CD14-positive monocyte (primary cell): ENCODE measurements at regions not wholly inside any gene's neighbourhood (a gene's known extent, or its start where the extent isn't known, plus 50 kb on each side); places are given as distances from the start of the nearest gene placed in this dataset.

Experiments
- DNase-seq, 3 donors: peaks; one replicate each; pipeline ENCODE4 v3.0.0-alpha.2; 2011 to 2022
- H2AFZ ChIP-seq: 2 replicates; pipeline ENCODE4 v1.6.0; 2012; ENCODE audit warnings: mild to moderate bottlenecking, low read depth, low read length, inconsistent platforms; ENCODE audit not compliant: insufficient read depth, poor library complexity, severe bottlenecking
- H3K27ac ChIP-seq, 2 donors: 1 replicate in 1 of 2; 2 replicates in 1 of 2; pipeline ENCODE4 v1.5.1; 2012 to 2013; ENCODE audit warnings: low read length in 2 of 2, control low read depth in 1 of 2, inconsistent platforms in 1 of 2, low read depth in 1 of 2, mild to moderate bottlenecking in 1 of 2
- H3K27me3 ChIP-seq, 2 donors: one replicate each; pipeline versions ENCODE4 v1.6.0 to v1.6.1; 2011 to 2013; ENCODE audit warnings: low read length in 2 of 2; ENCODE audit not compliant: control insufficient read depth in 2 of 2, insufficient read depth in 2 of 2
- H3K36me3 ChIP-seq, 2 donors: replicated peaks in 1 of 2; 1 replicate in 1 of 2; 2 replicates in 1 of 2; pipeline versions ENCODE4 v1.5.1 to v1.6.1; 2012 to 2013; ENCODE audit warnings: low read length in 2 of 2, control low read depth in 1 of 2, inconsistent platforms in 1 of 2, mild to moderate bottlenecking in 1 of 2; ENCODE audit not compliant: insufficient read depth in 2 of 2, control insufficient read depth in 1 of 2
- H3K4me1 ChIP-seq, 2 donors: 1 replicate in 1 of 2; 2 replicates in 1 of 2; pipeline versions ENCODE4 v1.5.1 to v1.6.1; 2012 to 2013; ENCODE audit warnings: low read length in 2 of 2, control low read depth in 1 of 2, inconsistent platforms in 1 of 2, mild to moderate bottlenecking in 1 of 2, moderate library complexity in 1 of 2; ENCODE audit not compliant: insufficient read depth in 2 of 2, control insufficient read depth in 1 of 2
- H3K4me2 ChIP-seq: replicated peaks from 2 replicates; pipeline ENCODE3; 2012; ENCODE audit warnings: low read length, moderate library complexity, mild to moderate bottlenecking; ENCODE audit not compliant: poor library complexity, severe bottlenecking; ENCODE audit errors: extremely low read depth
- H3K4me3 ChIP-seq, 3 experiments: fragments of 200-600 bp in 1 of 3; sonication (generic) in 1 of 3; replicated peaks in 1 of 3; 1 replicate in 2 of 3; 2 replicates in 1 of 3; pipeline ENCODE4 v1.5.1; 2011 to 2013; ENCODE audit warnings: low read length in 3 of 3, mild to moderate bottlenecking in 3 of 3, control low read depth in 2 of 3, low read depth in 2 of 3, inconsistent platforms in 1 of 3, moderate library complexity in 1 of 3
- H3K79me2 ChIP-seq: 2 replicates; pipeline ENCODE4 v1.6.0; 2012; ENCODE audit warnings: mild to moderate bottlenecking, control low read depth, inconsistent platforms, low read length, moderate library complexity; ENCODE audit not compliant: insufficient read depth
- H3K9ac ChIP-seq: 2 replicates; pipeline ENCODE4 v1.6.0; 2017; ENCODE audit warnings: low read length, mild to moderate bottlenecking; ENCODE audit not compliant: insufficient read depth, poor library complexity, severe bottlenecking
- H3K9me3 ChIP-seq, 2 donors: replicated peaks in 1 of 2; 1 replicate in 1 of 2; 2 replicates in 1 of 2; pipeline versions ENCODE4 v1.5.1 to v1.6.1; 2012 to 2013; ENCODE audit warnings: low read length in 2 of 2, control low read depth in 1 of 2; ENCODE audit not compliant: control insufficient read depth in 1 of 2, insufficient read depth in 1 of 2
- H4K20me1 ChIP-seq: 2 replicates; pipeline ENCODE4 v1.6.0; 2012; ENCODE audit warnings: mild to moderate bottlenecking, low read length, control low read depth, moderate library complexity; ENCODE audit not compliant: insufficient read depth
- H3K27ac Mint-ChIP-seq, 7 donors: one replicate each; pipeline ENCODE4 v1.8.0; 2020; ENCODE audit warnings: mild to moderate bottlenecking in 7 of 7, mixed read lengths in 7 of 7, moderate library complexity in 6 of 7, inconsistent platforms in 2 of 7
- H3K27me3 Mint-ChIP-seq, 3 donors: one replicate each; pipeline ENCODE4 v1.8.0; 2021 to 2022; ENCODE audit warnings: low read depth in 3 of 3, mild to moderate bottlenecking in 3 of 3, mixed read lengths in 3 of 3, moderate library complexity in 3 of 3, inconsistent platforms in 1 of 3
- H3K36me3 Mint-ChIP-seq, 2 donors: one replicate each; pipeline ENCODE4 v1.8.0; 2020; ENCODE audit warnings: mixed read lengths in 2 of 2, inconsistent platforms in 1 of 2, mild to moderate bottlenecking in 1 of 2
- H3K4me1 Mint-ChIP-seq: one replicate; pipeline ENCODE4 v1.8.0; 2020; ENCODE audit warnings: mild to moderate bottlenecking, mixed read lengths
- H3K4me3 Mint-ChIP-seq, 2 donors: one replicate each; pipeline ENCODE4 v1.8.0; 2020; ENCODE audit warnings: mild to moderate bottlenecking in 2 of 2, mixed read lengths in 2 of 2, moderate library complexity in 1 of 2
- H3K9me3 Mint-ChIP-seq, 7 donors: one replicate each; pipeline ENCODE4 v1.8.0; 2020 to 2022; ENCODE audit warnings: mixed read lengths in 7 of 7, mild to moderate bottlenecking in 6 of 7, moderate library complexity in 6 of 7, inconsistent platforms in 2 of 7
- CTCF ChIP-seq: fragments of 200-600 bp; IDR thresholded peaks from one replicate; pipeline ENCODE4 v1.8.0; 2022; ENCODE audit warnings: antibody characterized with exemption, mild to moderate bottlenecking
- WGBS: methylation state at CpG from one replicate; pipeline ENCODE4 v1.1.5; 2013; ENCODE audit warnings: missing lambda C conversion rate; ENCODE audit not compliant: insufficient coverage; 5-methylcytosine and 5-hydroxymethylcytosine counted together
- intact Hi-C, 2 donors: fragments of 100-400 bp; cut with micrococcal nuclease; formaldehyde crosslinking; loops; one replicate each; pipeline versions ENCODE4 v1.15.0 to v1.15.1; 2023

- TF ChIP-seq CTCF = no peak
- no peak for DNase-seq
These were observed 55.3 kb upstream of the TTC34 start for GRCh38 chr1:2856676-2857375.

GRCh38 chr1:2857521-2857920, 56.0 kb upstream of the TTC34 start:
- H3K9ac ChIP-seq = no peak overlapping the region
- H3K4me2 ChIP-seq = no peak overlapping the region
- Mint-ChIP-seq H3K4me1 (no peaks in the 10 kb centered on the region), H3K36me3 (peaks cover 0 to 3% of the 10 kb centered on the region in 2 donors), H3K9me3 (peaks cover 2 to 16% (median 6%) of the 10 kb centered on the region in 7 donors), H3K27ac (no peak overlapping the region), H3K4me3 (no peak overlapping the region), H3K27me3 (peaks cover 0 to 8% (median 5%) of the 10 kb centered on the region in 3 donors)
- no peaks in the 10 kb centered on the region for H3K4me1 ChIP-seq
- whole genome bisulfite sequencing = 91% methylated on average over 14 of the region's 15 CpGs
- no peak for TF ChIP-seq CTCF
- peaks cover 8 to 15% of the 10 kb centered on the region in 2 donors for H3K9me3 ChIP-seq
- H2AFZ ChIP-seq = no peak overlapping the region
- no peaks in the 10 kb centered on the region for H3K27me3 ChIP-seq
- H3K27ac ChIP-seq = no peak overlapping the region
- no peak for DNase-seq
- no peaks in the 10 kb centered on the region for H3K36me3 ChIP-seq
- no peaks in the 10 kb centered on the region for H4K20me1 ChIP-seq
- no peak overlapping the region for H3K4me3 ChIP-seq
- intact Hi-C loops = no loop called here
- H3K79me2 ChIP-seq = no peaks in the 10 kb centered on the region

More at GRCh38 chr1:2856676-2857375, 55.3 kb upstream of the TTC34 start:
- intact Hi-C loops = no loop called here
- no peaks in the 10 kb centered on the region for H3K79me2 ChIP-seq
- no peaks in the 10 kb centered on the region for H3K27me3 ChIP-seq
- H2AFZ ChIP-seq = no peak overlapping the region
- no peak overlapping the region for H3K9ac ChIP-seq
- H3K9me3 ChIP-seq = peaks cover 8 to 15% of the 10 kb centered on the region in 2 donors
- H3K4me3 ChIP-seq = no peak overlapping the region
- no peak overlapping the region for H3K27ac Mint-ChIP-seq
- WGBS = 85% methylated on average over 12 of the region's 23 CpGs
- no peaks in the 10 kb centered on the region for H4K20me1 ChIP-seq
- H3K36me3 ChIP-seq = no peaks in the 10 kb centered on the region
- peaks cover 0 to 3% of the 10 kb centered on the region in 2 donors for H3K36me3 Mint-ChIP-seq
- H3K4me1 Mint-ChIP-seq = no peaks in the 10 kb centered on the region
- no peak overlapping the region for H3K4me3 Mint-ChIP-seq
- H3K4me2 ChIP-seq = no peak overlapping the region
- H3K27ac ChIP-seq = no peak overlapping the region
- H3K4me1 ChIP-seq = no peaks in the 10 kb centered on the region
- peaks cover 2 to 16% (median 6%) of the 10 kb centered on the region in 7 donors for H3K9me3 Mint-ChIP-seq
- peaks cover 0 to 8% (median 5%) of the 10 kb centered on the region in 3 donors for H3K27me3 Mint-ChIP-seq
